ENCODE measurements at regions not wholly inside any gene's neighbourhood (a gene's known extent, or its start where the extent isn't known, plus 50 kb on each side); places are given as distances from the start of the nearest gene placed in this dataset.

- no peak for TF ChIP-seq CTCF (IDR thresholded peaks at IDR 0.05; ENCODE audit: poor library complexity)
- TF ChIP-seq EZH2 (IDR thresholded peaks at IDR 0.05; ENCODE audit: borderline replicate concordance): no peak
- no peak for TF ChIP-seq EZH2phosphoT487 (IDR thresholded peaks at IDR 0.05; ENCODE audit: low read depth, severe bottlenecking, unreplicated experiment)
Observed at GRCh38 chr3:107213044-107213669, 164.1 kb upstream of the CCDC54 start.
